Body of pancreas (tissue), 4 donors: ENCODE measurements at regions not wholly inside any gene's neighbourhood (a gene's known extent, or its start where the extent isn't known, plus 50 kb on each side); places are given as distances from the start of the nearest gene placed in this dataset.

Experiments
- CTCF ChIP-seq, 7 experiments: fragments of 450-650 bp in 4 of 7; fragments of 200-600 bp in 3 of 7; sonication (generic) in 3 of 7; IDR thresholded peaks; one replicate each; pipeline ENCODE4 v1.5.1; 2016 to 2019; ENCODE audit warnings: antibody characterized with exemption in 7 of 7
- POLR2A ChIP-seq, 3 donors: fragments of 450-650 bp; IDR thresholded peaks; one replicate each; pipeline ENCODE4 v1.6.1; 2016; ENCODE audit warnings: antibody characterized with exemption in 3 of 3, mild to moderate bottlenecking in 2 of 3

- TF ChIP-seq CTCF (IDR thresholded peaks at IDR 0.05) (no peak), POLR2A (IDR thresholded peaks at IDR 0.05) (no peak)
Observed at GRCh38 chr3:83235180-83235814, 1473.9 kb upstream of the GBE1 start.
